HepG2 (cell line): ENCODE measurements at regions not wholly inside any gene's neighbourhood (a gene's known extent, or its start where the extent isn't known, plus 50 kb on each side); places are given as distances from the start of the nearest gene placed in this dataset.

Experiments
- ATAC-seq: fragments of 200-7000 bp; cut with Tn5 transposase; 3 replicates; pipeline ENCODE4 v1.9.1; 2020; ENCODE audit warnings: mild to moderate bottlenecking, moderate library complexity
- BruUV-seq: library from RNA; stranded (reverse); fragments of 400-500 nt; replicated peaks from 2 replicates; lab custom pipeline; 2021; lab: Mats Ljungman, UMichigan
- CTCF ChIA-PET: fragments of 300-600 bp; formaldehyde crosslinking; extraction: SDS; loops from one replicate; lab custom pipeline; 2021; ENCODE audit warnings: low total read pairs, inconsistent platforms, low intra/inter-chr PET ratio; lab: Yijun Ruan, JAX
- POLR2A ChIA-PET: fragments of 350-600 bp; sonication (Branson Sonifier 250); formaldehyde crosslinking; loops from one replicate; lab custom pipeline; 2020; ENCODE audit warnings: antibody characterized with exemption, inconsistent platforms; lab: Yijun Ruan, JAX
- DNase-seq: peaks from one replicate; pipeline ENCODE4 v3.0.0-alpha.2; 2015; ENCODE audit warnings: low spot score
- FAIRE-seq: peaks from 3 replicates; lab custom pipeline; 2011; peaks lifted over from hg19 to GRCh38; lab: Jason Lieb, UNC
- H2AFZ ChIP-seq: one replicate; pipeline ENCODE4 v1.6.1; 2011; ENCODE audit warnings: low read length, inconsistent platforms
- H3K27ac ChIP-seq: fragments of 300-600 bp; 3 replicates; pipeline ENCODE4 v1.8.0; 2011; ENCODE audit warnings: mixed run types, mild to moderate bottlenecking, mixed read lengths, low read length, inconsistent platforms; ENCODE audit not compliant: insufficient read depth; ENCODE audit errors: extremely low read length
- H3K27me3 ChIP-seq, 2 experiments: fragments of 200-600 bp in 1 of 2; 2 replicates in 1 of 2; 3 replicates in 1 of 2; pipeline versions ENCODE4 v1.6.0 to v1.8.0; 2011; ENCODE audit warnings: low read length in 2 of 2, mild to moderate bottlenecking in 2 of 2, moderate library complexity in 2 of 2, inconsistent platforms in 1 of 2; ENCODE audit not compliant: insufficient read depth in 2 of 2, control insufficient read depth in 1 of 2
- H3K36me3 ChIP-seq, 2 experiments: fragments of 200-600 bp in 1 of 2; replicated peaks in 1 of 2; 2 replicates in 1 of 2; 3 replicates in 1 of 2; pipeline versions ENCODE4 v1.5.1 to v1.8.0; 2011; ENCODE audit warnings: low read length in 2 of 2, inconsistent platforms in 1 of 2; ENCODE audit not compliant: insufficient read depth in 2 of 2, control insufficient read depth in 1 of 2
- H3K4me1 ChIP-seq: 2 replicates; pipeline ENCODE4 v1.5.1; 2012; ENCODE audit warnings: low read length, inconsistent platforms; ENCODE audit not compliant: insufficient read depth
- H3K4me2 ChIP-seq: 2 replicates; pipeline ENCODE4 v1.6.0; 2011; ENCODE audit warnings: low read depth, low read length, inconsistent platforms
- H3K4me3 ChIP-seq, 3 experiments: fragments of 200-600 bp in 1 of 3; sonication (generic), shearing (Covaris generic) in 1 of 3; replicated peaks in 1 of 3; 2 replicates each; pipeline ENCODE4 v1.5.1; 2011 to 2016; ENCODE audit warnings: low read length in 3 of 3, inconsistent platforms in 2 of 3, low read depth in 2 of 3, mild to moderate bottlenecking in 2 of 3, control low read depth in 1 of 3, mixed read lengths in 1 of 3; ENCODE audit not compliant: insufficient read depth in 1 of 3
- H3K79me2 ChIP-seq: one replicate; pipeline ENCODE4 v1.6.1; 2011; ENCODE audit warnings: low read length, inconsistent platforms; ENCODE audit not compliant: insufficient read depth
- H3K9ac ChIP-seq: 2 replicates; pipeline ENCODE4 v1.6.0; 2011; ENCODE audit warnings: mild to moderate bottlenecking, low read depth, low read length, inconsistent platforms; ENCODE audit not compliant: insufficient read depth
- H3K9me3 ChIP-seq: 2 replicates; pipeline ENCODE4 v1.5.1; 2012; ENCODE audit warnings: mild to moderate bottlenecking, low read length
- H4K20me1 ChIP-seq: 2 replicates; pipeline ENCODE4 v1.6.0; 2011; ENCODE audit warnings: inconsistent platforms, mild to moderate bottlenecking, low read length, moderate library complexity; ENCODE audit not compliant: insufficient read depth
- DNMT3B ChIP-seq: conservative IDR thresholded peaks from 2 replicates; pipeline ENCODE4 v1.6.1; 2016; ENCODE audit warnings: missing biosample characterization, control low read depth
- E2F5 ChIP-seq: sonication (generic); formaldehyde crosslinking; conservative IDR thresholded peaks from 2 replicates; pipeline ENCODE4 v1.4.0; 2020; ENCODE audit warnings: missing genetic modification reagents
- KDM5A ChIP-seq: fragments of 200-600 bp; sonication (generic); IDR thresholded peaks from 2 replicates; pipeline ENCODE4 v1.7.0; 2018; ENCODE audit warnings: antibody characterized with exemption, mild to moderate bottlenecking, low read length, borderline replicate concordance
- MLLT10 ChIP-seq: sonication (generic); formaldehyde crosslinking; IDR thresholded peaks from 2 replicates; pipeline ENCODE4 v1.4.0; 2020; ENCODE audit warnings: missing genetic modification reagents
- TOPORS ChIP-seq: sonication (generic); formaldehyde crosslinking; IDR thresholded peaks from 2 replicates; pipeline ENCODE4 v1.8.0; 2023; ENCODE audit warnings: mild to moderate bottlenecking, missing genetic modification reagents
- ZBTB10 ChIP-seq: sonication (generic); formaldehyde crosslinking; IDR thresholded peaks from 2 replicates; pipeline ENCODE4 v1.4.0; 2020; ENCODE audit warnings: missing genetic modification reagents, borderline replicate concordance
- ZNF260 ChIP-seq: sonication (generic); formaldehyde crosslinking; IDR thresholded peaks from 2 replicates; pipeline ENCODE4 v1.4.0; 2020; ENCODE audit warnings: missing genetic modification reagents, low read depth, mild to moderate bottlenecking, borderline replicate concordance
- ZNF335 ChIP-seq: sonication (generic); formaldehyde crosslinking; IDR thresholded peaks from 2 replicates; pipeline ENCODE4 v1.4.0; 2020; ENCODE audit warnings: missing genetic modification reagents
- ZSCAN9 ChIP-seq: IDR thresholded peaks from 2 replicates; pipeline ENCODE4 v1.6.1; 2016; ENCODE audit warnings: borderline replicate concordance
- WGBS: methylation state at CpG from one replicate; pipeline ENCODE4 v1.1.6; 2017; ENCODE audit warnings: low lambda C conversion rate; 5-methylcytosine and 5-hydroxymethylcytosine counted together
- in situ Hi-C: cut with HindIII; loops from 2 replicates; pipeline ENCODE4 v1.10.0; 2017; ENCODE audit warnings: low pct_unique_long_range_greater_than_20kb; ENCODE audit not compliant: extremely low pct_ligation_motif_present
- intact Hi-C: fragments of 100-400 bp; cut with micrococcal nuclease; formaldehyde crosslinking; loops from one replicate; pipeline ENCODE4 v1.10.0; 2022; ENCODE audit not compliant: unreplicated experiment
- TF ChIP-seq, protein P1 (sequence below): sonication (generic); formaldehyde crosslinking; IDR thresholded peaks from 2 replicates; pipeline ENCODE4 v1.5.0; 2020; ENCODE audit warnings: missing genetic modification reagents

- Histone ChIP-seq H3K79me2 (no peaks in the 10 kb centered on the region), H3K4me2 (no peak overlapping the region), H3K27ac (no peak overlapping the region), H3K9me3 (no peaks in the 10 kb centered on the region), H3K9ac (no peak overlapping the region), H3K4me1 (no peaks in the 10 kb centered on the region), H2AFZ (no peak overlapping the region), H3K4me3 (no peak overlapping the region), H4K20me1 (no peaks in the 10 kb centered on the region), H3K27me3 (no peaks in the 10 kb centered on the region; a peak in 1 of 5 replicates), H3K36me3 (no peaks in the 10 kb centered on the region)
- ChIA-PET POLR2A (no interaction called here), CTCF (no interaction called here)
- no TSS peak for BruUV-seq
- no peak for DNase-seq
- WGBS, result 20% methylated on average over 3 of the region's 3 CpGs
- FAIRE-seq, result no peak
- ATAC-seq, result no peak
- in situ Hi-C loops (no loop called here), intact Hi-C loops (no loop called here)
- TF ChIP-seq ZNF260 (CRISPR knock-in tag) (no peak), KDM5A (no peak), TOPORS (CRISPR knock-in tag) (no peak), MLLT10 (CRISPR knock-in tag) (no peak), DNMT3B (CRISPR knock-in tag) (no peak), ZNF335 (no peak)
Observed at GRCh38 chr12:98058838-98059237, 456.6 kb upstream of the TMPO start.

DNA sequence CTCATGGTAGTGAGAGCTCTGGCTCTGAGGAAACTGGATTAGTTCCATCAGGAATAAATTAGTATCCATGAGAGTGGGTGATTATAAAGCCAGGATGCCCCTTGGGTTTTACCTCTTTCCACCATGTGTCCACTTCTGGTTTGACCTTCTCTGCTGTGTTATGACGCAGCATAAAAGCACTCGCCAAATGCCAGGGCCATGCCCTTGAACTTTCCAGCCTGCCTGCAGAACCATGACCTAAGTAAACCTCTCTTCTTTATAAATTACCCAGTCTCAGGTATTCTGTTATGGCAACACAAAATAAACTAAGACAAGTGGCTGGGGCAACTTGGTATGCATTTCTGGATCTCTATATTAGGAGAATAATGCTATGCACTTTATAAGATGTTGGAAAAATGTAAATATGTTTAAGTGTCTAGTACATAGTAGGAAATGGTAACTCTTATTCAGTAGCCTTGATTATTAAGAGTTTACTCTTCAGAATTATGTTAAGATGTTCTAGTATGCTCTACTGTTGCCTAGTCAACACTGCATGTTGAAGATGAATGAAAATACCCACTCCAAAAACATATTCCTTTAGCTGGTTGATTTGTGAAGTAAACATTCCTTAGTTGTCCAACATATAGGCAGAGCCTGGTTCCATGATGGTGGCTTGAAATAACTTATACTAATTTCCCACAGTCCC, 455.6 kb upstream of the TMPO start:
- DNase-seq, result no peak
- Histone ChIP-seq H3K9ac (no peak overlapping the region), H3K4me3 (no peak overlapping the region), H3K4me2 (no peak overlapping the region), H3K4me1 (no peaks in the 10 kb centered on the region), H3K36me3 (no peaks in the 10 kb centered on the region), H3K27me3 (no peaks in the 10 kb centered on the region; a peak in 1 of 5 replicates), H4K20me1 (no peaks in the 10 kb centered on the region), H3K79me2 (no peaks in the 10 kb centered on the region), H3K27ac (no peak overlapping the region), H3K9me3 (no peaks in the 10 kb centered on the region), H2AFZ (no peak overlapping the region)
- POLR2A ChIA-PET, result no interaction called here
- no TSS peak for BruUV-seq
- intact Hi-C loops (no loop called here), in situ Hi-C loops (no loop called here)
- CTCF ChIA-PET, result no interaction called here
- ATAC-seq, result no peak
- no peak for FAIRE-seq
- 40% methylated on average over 2 of the region's 2 CpGs for WGBS
- TF ChIP-seq ZBTB10 (CRISPR knock-in tag) (no peak), ZSCAN9 (CRISPR knock-in tag) (no peak), E2F5 (CRISPR knock-in tag) (no peak)
- TF ChIP-seq, protein P1, sequence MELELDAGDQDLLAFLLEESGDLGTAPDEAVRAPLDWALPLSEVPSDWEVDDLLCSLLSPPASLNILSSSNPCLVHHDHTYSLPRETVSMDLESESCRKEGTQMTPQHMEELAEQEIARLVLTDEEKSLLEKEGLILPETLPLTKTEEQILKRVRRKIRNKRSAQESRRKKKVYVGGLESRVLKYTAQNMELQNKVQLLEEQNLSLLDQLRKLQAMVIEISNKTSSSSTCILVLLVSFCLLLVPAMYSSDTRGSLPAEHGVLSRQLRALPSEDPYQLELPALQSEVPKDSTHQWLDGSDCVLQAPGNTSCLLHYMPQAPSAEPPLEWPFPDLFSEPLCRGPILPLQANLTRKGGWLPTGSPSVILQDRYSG (CRISPR knock-in tag), result no peak
